Panc1 (cell line): ENCODE measurements at regions not wholly inside any gene's neighbourhood (a gene's known extent, or its start where the extent isn't known, plus 50 kb on each side); places are given as distances from the start of the nearest gene placed in this dataset.

ENCODE experiments used
- POLR2AphosphoS5 ChIP-seq: IDR thresholded peaks from 2 replicates; pipeline ENCODE4 v1.6.1; 2012; ENCODE audit warnings: mild to moderate bottlenecking, low read depth, low read length, moderate library complexity
- TCF7L2 ChIP-seq: IDR thresholded peaks from 2 replicates; pipeline ENCODE4 v1.6.1; 2011; ENCODE audit warnings: mild to moderate bottlenecking, low read depth, low read length, inconsistent platforms
- TF ChIP-seq, protein P1 (sequence below): fragments of 450-650 bp; IDR thresholded peaks from 2 replicates; pipeline ENCODE4 v1.5.1; 2017; ENCODE audit warnings: mild to moderate bottlenecking
- TF ChIP-seq, protein P2 (sequence below), 2 experiments: IDR thresholded peaks; 2 replicates each; pipeline ENCODE4 v1.6.1; 2011 to 2012; ENCODE audit warnings: low read depth in 2 of 2, control low read depth in 1 of 2, low read length in 1 of 2, mild to moderate bottlenecking in 1 of 2, moderate library complexity in 1 of 2; ENCODE audit not compliant: insufficient read depth in 1 of 2

GRCh38 chr2:221310730-221311129, 261.4 kb downstream of the EPHA4 start:
- TF ChIP-seq, protein P1, sequence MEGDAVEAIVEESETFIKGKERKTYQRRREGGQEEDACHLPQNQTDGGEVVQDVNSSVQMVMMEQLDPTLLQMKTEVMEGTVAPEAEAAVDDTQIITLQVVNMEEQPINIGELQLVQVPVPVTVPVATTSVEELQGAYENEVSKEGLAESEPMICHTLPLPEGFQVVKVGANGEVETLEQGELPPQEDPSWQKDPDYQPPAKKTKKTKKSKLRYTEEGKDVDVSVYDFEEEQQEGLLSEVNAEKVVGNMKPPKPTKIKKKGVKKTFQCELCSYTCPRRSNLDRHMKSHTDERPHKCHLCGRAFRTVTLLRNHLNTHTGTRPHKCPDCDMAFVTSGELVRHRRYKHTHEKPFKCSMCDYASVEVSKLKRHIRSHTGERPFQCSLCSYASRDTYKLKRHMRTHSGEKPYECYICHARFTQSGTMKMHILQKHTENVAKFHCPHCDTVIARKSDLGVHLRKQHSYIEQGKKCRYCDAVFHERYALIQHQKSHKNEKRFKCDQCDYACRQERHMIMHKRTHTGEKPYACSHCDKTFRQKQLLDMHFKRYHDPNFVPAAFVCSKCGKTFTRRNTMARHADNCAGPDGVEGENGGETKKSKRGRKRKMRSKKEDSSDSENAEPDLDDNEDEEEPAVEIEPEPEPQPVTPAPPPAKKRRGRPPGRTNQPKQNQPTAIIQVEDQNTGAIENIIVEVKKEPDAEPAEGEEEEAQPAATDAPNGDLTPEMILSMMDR: no peak
- TF ChIP-seq POLR2AphosphoS5 (no peak), TCF7L2 (no peak)
- TF ChIP-seq, protein P2, sequence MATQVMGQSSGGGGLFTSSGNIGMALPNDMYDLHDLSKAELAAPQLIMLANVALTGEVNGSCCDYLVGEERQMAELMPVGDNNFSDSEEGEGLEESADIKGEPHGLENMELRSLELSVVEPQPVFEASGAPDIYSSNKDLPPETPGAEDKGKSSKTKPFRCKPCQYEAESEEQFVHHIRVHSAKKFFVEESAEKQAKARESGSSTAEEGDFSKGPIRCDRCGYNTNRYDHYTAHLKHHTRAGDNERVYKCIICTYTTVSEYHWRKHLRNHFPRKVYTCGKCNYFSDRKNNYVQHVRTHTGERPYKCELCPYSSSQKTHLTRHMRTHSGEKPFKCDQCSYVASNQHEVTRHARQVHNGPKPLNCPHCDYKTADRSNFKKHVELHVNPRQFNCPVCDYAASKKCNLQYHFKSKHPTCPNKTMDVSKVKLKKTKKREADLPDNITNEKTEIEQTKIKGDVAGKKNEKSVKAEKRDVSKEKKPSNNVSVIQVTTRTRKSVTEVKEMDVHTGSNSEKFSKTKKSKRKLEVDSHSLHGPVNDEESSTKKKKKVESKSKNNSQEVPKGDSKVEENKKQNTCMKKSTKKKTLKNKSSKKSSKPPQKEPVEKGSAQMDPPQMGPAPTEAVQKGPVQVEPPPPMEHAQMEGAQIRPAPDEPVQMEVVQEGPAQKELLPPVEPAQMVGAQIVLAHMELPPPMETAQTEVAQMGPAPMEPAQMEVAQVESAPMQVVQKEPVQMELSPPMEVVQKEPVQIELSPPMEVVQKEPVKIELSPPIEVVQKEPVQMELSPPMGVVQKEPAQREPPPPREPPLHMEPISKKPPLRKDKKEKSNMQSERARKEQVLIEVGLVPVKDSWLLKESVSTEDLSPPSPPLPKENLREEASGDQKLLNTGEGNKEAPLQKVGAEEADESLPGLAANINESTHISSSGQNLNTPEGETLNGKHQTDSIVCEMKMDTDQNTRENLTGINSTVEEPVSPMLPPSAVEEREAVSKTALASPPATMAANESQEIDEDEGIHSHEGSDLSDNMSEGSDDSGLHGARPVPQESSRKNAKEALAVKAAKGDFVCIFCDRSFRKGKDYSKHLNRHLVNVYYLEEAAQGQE (IDR thresholded peaks at IDR 0.05; ENCODE audit: insufficient read depth in 1 of 2, low read depth in 2 of 2, low read length in 1 of 2): no peak
